ENCODE measurements at regions not wholly inside any gene's neighbourhood (a gene's known extent, or its start where the extent isn't known, plus 50 kb on each side); places are given as distances from the start of the nearest gene placed in this dataset.

DNA sequence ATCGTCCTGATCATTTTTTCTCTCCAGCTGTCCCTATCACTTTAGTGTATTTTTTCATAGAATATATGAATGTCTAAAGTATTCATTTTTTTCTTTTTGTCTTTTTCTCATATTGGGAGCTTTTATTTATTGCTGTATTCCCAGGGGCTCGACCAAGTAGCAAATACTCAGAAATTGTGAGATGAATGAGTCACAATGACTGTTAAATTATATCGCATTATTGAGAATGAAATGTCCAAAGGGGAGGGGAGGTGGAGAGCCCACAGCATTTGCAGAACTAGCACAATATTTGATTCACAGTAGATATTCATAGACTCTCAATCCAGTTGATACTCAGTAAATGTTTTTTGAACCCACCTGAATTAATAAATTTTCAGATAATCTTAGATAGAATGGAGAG lies 543.6 kb upstream of the FAM241A start:
- TF ChIP-seq POLR2AphosphoS5 (IDR thresholded peaks at IDR 0.05; ENCODE audit: low read depth, low read length) (no peak), POLR2A (IDR thresholded peaks at IDR 0.05; ENCODE audit: low read depth, low read length) (no peak), POU2F2 (IDR thresholded peaks at IDR 0.05; ENCODE audit: low read depth, low read length) (no peak), TAF1 (IDR thresholded peaks at IDR 0.05; ENCODE audit: low read depth, low read length) (no peak), PAX5 (IDR thresholded peaks at IDR 0.05; ENCODE audit: insufficient read depth, low read length, severe bottlenecking) (no peak), SPI1 (IDR thresholded peaks at IDR 0.05; ENCODE audit: low read depth, low read length) (no peak)
